ENCODE measurements at regions not wholly inside any gene's neighbourhood (a gene's known extent, or its start where the extent isn't known, plus 50 kb on each side); places are given as distances from the start of the nearest gene placed in this dataset.
"Not testable (repeated sequence)": the region's sequence is repeated elsewhere in the genome, so short reads cannot be mapped to it uniquely, and the experiment has no call there.

DNA sequence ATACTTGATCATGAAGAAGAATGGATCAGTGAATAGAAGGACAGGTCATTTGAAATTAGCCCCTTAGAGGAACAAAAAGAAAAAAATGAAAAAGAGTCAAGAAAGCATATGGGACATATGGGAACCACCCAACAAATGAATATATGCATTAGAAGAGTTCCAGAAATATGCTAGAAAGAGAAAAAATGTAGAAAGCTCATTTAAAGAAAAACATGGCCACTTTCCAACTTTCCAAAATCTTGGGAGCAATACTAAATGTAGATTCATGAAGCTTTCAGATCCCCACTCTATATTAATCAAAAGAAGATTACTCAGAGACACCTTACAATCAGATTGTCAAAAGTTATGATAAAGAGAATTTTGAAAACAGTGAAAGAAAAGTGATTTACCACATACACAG is 334.8 kb upstream of the NMUR2 start:
- no peak for TF ChIP-seq EZH2 (IDR thresholded peaks at IDR 0.05; ENCODE audit: low read length)
- TF ChIP-seq, protein P1, sequence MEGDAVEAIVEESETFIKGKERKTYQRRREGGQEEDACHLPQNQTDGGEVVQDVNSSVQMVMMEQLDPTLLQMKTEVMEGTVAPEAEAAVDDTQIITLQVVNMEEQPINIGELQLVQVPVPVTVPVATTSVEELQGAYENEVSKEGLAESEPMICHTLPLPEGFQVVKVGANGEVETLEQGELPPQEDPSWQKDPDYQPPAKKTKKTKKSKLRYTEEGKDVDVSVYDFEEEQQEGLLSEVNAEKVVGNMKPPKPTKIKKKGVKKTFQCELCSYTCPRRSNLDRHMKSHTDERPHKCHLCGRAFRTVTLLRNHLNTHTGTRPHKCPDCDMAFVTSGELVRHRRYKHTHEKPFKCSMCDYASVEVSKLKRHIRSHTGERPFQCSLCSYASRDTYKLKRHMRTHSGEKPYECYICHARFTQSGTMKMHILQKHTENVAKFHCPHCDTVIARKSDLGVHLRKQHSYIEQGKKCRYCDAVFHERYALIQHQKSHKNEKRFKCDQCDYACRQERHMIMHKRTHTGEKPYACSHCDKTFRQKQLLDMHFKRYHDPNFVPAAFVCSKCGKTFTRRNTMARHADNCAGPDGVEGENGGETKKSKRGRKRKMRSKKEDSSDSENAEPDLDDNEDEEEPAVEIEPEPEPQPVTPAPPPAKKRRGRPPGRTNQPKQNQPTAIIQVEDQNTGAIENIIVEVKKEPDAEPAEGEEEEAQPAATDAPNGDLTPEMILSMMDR (optimal IDR thresholded peaks at IDR 0.05 in 1 of 3, IDR thresholded peaks at IDR 0.05 in 1 of 3, conservative IDR thresholded peaks at IDR 0.05 in 1 of 3; ENCODE audit: extremely low read depth in 1 of 3, insufficient read depth in 2 of 3, low read length in 3 of 3): no peak
- H3K9ac ChIP-seq (ENCODE audit: control insufficient read depth, extremely low read depth, insufficient read depth, low read length): no peak overlapping the region
- FAIRE-seq (no peak), DNase-seq (ENCODE audit: low read depth, low spot score) (no peak)
- no peak overlapping the region for H3K4me2 ChIP-seq (ENCODE audit: control insufficient read depth, extremely low read depth, insufficient read depth, low read depth, low read length)
- H2AFZ ChIP-seq (ENCODE audit: control insufficient read depth, low read length): no peak overlapping the region
- no peaks in the 10 kb centered on the region for H3K9me3 ChIP-seq (ENCODE audit: control insufficient read depth, low read depth, low read length)
- no peaks in the 10 kb centered on the region for H3K79me2 ChIP-seq (ENCODE audit: control insufficient read depth, insufficient read depth, low read length)
- dilution Hi-C loops (cut with MboI; ENCODE audit: extremely low pct_ligation_motif_present, low sequenced_read_pairs): no loop called here
- no peak overlapping the region for H3K4me3 ChIP-seq (ENCODE audit: control insufficient read depth in 2 of 3, extremely low read depth in 1 of 3, insufficient read depth in 2 of 3, low read depth in 1 of 3, low read length in 3 of 3)
- H3K4me1 ChIP-seq (ENCODE audit: control insufficient read depth, extremely low read depth, insufficient read depth, low read length): no peaks in the 10 kb centered on the region
- H3K9me1 ChIP-seq (ENCODE audit: control insufficient read depth, extremely low read depth, insufficient read depth, low read length): no peaks in the 10 kb centered on the region
- H3K36me3 ChIP-seq (ENCODE audit: control insufficient read depth in 2 of 2, extremely low read depth in 1 of 2, insufficient read depth in 2 of 2, low read length in 2 of 2): no peaks in the 10 kb centered on the region
- H4K20me1 ChIP-seq (ENCODE audit: control insufficient read depth, extremely low read depth, insufficient read depth, low read length): no peaks in the 10 kb centered on the region
- no peaks in the 10 kb centered on the region for H3K27me3 ChIP-seq (ENCODE audit: control insufficient read depth, extremely low read depth, insufficient read depth, low read length)
- H3K27ac ChIP-seq (ENCODE audit: control insufficient read depth, insufficient read depth, low read length): no peak overlapping the region

DNA sequence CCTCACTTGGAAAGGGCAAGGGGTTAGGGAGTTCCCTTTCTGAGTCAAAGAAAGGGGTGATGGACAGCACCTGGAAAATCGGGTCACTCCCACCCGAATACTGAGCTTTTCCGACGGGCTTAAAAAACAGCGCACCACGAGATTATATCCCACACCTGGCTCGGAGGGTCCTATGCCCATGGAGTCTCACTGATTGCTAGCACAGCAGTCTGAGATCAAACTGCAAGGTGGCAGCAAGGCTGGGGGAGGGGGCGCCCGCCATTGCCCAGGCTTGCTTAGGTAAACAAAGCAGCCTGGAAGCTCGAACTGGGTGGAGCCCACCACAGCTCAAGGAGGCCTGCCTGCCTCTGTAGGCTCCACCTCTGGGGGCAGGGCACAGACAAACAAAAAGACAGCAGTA is 336.0 kb upstream of the NMUR2 start:
- dilution Hi-C loops (cut with MboI; ENCODE audit: extremely low pct_ligation_motif_present, low sequenced_read_pairs): not testable (repeated sequence)

DNA sequence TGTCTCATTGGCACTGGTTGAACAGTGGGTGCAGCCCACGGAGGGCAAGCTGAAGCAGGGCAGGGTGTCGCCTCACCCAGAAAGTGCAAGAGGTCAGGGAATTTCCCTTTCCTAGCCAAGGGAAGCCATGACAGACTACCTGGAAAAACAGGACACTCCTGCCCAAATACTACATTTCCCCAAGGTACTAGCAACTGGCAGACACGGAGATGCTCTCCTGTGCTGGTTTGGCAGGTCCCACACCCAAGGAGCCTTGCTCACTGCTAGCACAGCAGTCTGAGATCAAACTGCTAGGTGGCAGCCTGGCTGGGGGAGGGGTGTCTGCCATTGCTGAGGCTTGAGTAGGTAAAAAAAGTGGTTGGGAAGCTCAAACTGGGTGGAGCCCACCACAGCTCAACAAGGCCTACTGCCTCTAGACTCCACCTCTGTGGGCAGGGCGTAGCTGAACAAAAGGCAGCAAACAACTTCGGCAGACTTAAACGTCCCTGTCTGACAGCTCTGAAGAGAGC is 382.7 kb upstream of the NMUR2 start:
- H2AFZ ChIP-seq (ENCODE audit: control insufficient read depth, low read length); H3K27me3 ChIP-seq (ENCODE audit: control insufficient read depth, extremely low read depth, insufficient read depth, low read length); H3K79me2 ChIP-seq (ENCODE audit: control insufficient read depth, insufficient read depth, low read length); dilution Hi-C loops (cut with MboI; ENCODE audit: extremely low pct_ligation_motif_present, low sequenced_read_pairs); H3K9ac ChIP-seq (ENCODE audit: control insufficient read depth, extremely low read depth, insufficient read depth, low read length); H3K9me1 ChIP-seq (ENCODE audit: control insufficient read depth, extremely low read depth, insufficient read depth, low read length); H3K9me3 ChIP-seq (ENCODE audit: control insufficient read depth, low read depth, low read length); H3K4me3 ChIP-seq (ENCODE audit: control insufficient read depth in 2 of 3, extremely low read depth in 1 of 3, insufficient read depth in 2 of 3, low read depth in 1 of 3, low read length in 3 of 3); H3K27ac ChIP-seq (ENCODE audit: control insufficient read depth, insufficient read depth, low read length); H4K20me1 ChIP-seq (ENCODE audit: control insufficient read depth, extremely low read depth, insufficient read depth, low read length); DNase-seq (ENCODE audit: low read depth, low spot score); H3K4me2 ChIP-seq (ENCODE audit: control insufficient read depth, extremely low read depth, insufficient read depth, low read depth, low read length); FAIRE-seq; H3K4me1 ChIP-seq (ENCODE audit: control insufficient read depth, extremely low read depth, insufficient read depth, low read length); H3K36me3 ChIP-seq (ENCODE audit: control insufficient read depth in 2 of 2, extremely low read depth in 1 of 2, insufficient read depth in 2 of 2, low read length in 2 of 2): not testable (repeated sequence)

More for the DNA sequence above, 336.0 kb upstream of the NMUR2 start:
- H3K9me3 ChIP-seq (ENCODE audit: control insufficient read depth, low read depth, low read length); H3K79me2 ChIP-seq (ENCODE audit: control insufficient read depth, insufficient read depth, low read length); H3K9ac ChIP-seq (ENCODE audit: control insufficient read depth, extremely low read depth, insufficient read depth, low read length); DNase-seq (ENCODE audit: low read depth, low spot score); H3K27ac ChIP-seq (ENCODE audit: control insufficient read depth, insufficient read depth, low read length); FAIRE-seq; H3K4me2 ChIP-seq (ENCODE audit: control insufficient read depth, extremely low read depth, insufficient read depth, low read depth, low read length); H3K4me3 ChIP-seq (ENCODE audit: control insufficient read depth in 2 of 3, extremely low read depth in 1 of 3, insufficient read depth in 2 of 3, low read depth in 1 of 3, low read length in 3 of 3); H3K36me3 ChIP-seq (ENCODE audit: control insufficient read depth in 2 of 2, extremely low read depth in 1 of 2, insufficient read depth in 2 of 2, low read length in 2 of 2); H3K4me1 ChIP-seq (ENCODE audit: control insufficient read depth, extremely low read depth, insufficient read depth, low read length); H4K20me1 ChIP-seq (ENCODE audit: control insufficient read depth, extremely low read depth, insufficient read depth, low read length); H3K9me1 ChIP-seq (ENCODE audit: control insufficient read depth, extremely low read depth, insufficient read depth, low read length); H3K27me3 ChIP-seq (ENCODE audit: control insufficient read depth, extremely low read depth, insufficient read depth, low read length); H2AFZ ChIP-seq (ENCODE audit: control insufficient read depth, low read length): not testable (repeated sequence)
